Islet of Langerhans (tissue), 1 donor: ENCODE measurements at regions not wholly inside any gene's neighbourhood (a gene's known extent, or its start where the extent isn't known, plus 50 kb on each side); places are given as distances from the start of the nearest gene placed in this dataset.

Experiments
- FAIRE-seq: peaks from one replicate; lab custom pipeline; 2011; peaks lifted over from hg19 to GRCh38; lab: Jason Lieb, UNC

DNA sequence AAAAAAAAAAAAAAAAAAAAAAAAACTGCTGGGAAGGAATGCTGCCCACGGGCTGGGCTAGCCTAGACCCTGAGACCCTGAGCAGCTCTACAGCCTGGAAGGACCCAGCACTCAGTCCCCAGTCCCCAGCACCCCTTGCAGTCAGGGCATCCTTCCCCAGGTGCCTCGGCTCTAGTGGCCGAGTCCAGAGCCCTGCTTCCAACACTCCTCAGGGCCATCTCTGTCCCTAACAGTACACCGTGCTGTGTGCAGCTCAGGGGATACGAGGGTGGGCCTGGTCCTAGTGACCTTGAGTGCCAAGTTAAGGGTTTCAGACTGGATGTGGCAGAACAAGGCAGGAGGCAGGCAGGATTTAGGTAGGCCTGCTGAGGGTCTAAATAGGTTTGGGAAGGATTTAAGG lies 50.2 kb upstream of the LRP8 start:
- FAIRE-seq: no peak

- no peak for FAIRE-seq
Observed at GRCh38 chr1:53378932-53379661, 51.2 kb upstream of the LRP8 start.

DNA sequence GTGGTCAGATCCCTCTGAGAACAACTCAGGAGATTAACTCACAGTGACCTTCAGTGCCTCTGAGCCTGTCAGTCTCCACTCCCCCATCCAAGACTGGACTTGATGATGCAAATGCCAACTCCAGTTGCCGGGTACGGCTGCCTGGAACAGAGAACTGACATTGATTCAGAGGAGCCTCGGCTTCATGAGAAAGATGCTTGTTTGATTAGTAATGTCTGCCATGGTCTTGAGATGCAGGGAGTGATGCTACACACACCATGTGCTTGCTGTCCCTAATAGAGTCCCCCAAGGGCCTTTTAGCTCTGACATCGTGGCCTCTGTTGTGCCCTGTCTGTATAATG lies 51.8 kb upstream of the LRP8 start:
- FAIRE-seq: no peak

DNA sequence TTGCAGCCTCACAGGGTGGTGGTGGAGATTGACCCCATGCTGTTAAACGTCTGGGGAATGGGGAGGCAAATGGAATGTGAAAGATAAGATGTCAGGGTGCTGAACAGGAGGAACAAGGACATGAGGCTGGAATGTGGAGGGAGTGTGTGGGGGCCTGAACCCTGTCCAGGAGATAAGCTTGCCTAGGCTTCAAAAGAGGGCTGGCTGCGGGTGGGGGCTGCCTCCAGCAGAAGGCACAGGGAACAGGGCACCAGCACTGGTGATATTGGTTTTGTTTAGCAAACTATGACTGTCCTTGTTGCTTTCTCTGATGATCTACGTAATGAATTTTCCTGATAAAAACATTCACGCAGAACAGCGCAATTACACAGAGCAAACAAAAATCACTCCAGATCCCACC lies 52.4 kb upstream of the LRP8 start:
- no peak for FAIRE-seq

DNA sequence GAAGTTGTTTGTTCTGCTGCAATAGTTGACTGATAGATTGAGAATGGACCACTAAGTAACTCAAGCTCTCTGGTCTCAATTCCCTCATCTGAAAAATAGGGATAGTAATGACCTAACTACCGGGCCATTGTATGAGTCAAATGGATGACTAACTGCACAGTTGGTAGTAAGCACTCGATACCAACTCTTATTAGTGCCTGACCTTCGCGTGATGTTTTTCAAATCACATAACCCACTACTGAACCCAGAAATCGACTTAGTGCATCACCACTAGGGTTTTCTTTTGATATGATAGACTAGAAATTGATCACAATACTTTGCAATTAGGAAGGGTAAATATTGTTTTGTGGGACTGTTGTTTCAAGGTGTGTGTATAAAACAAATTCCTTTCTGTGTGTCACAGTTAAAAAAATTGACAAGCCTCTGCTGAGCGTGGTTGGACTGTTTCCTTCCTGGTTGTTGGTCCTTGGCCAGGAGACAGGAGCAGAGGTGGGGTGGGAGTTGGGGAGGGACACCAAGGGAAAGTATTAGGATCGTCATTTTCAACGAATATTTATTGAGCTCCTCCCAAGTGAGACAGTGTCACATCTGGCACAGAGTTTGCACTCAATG lies 54.0 kb upstream of the LRP8 start:
- FAIRE-seq: no peak

DNA sequence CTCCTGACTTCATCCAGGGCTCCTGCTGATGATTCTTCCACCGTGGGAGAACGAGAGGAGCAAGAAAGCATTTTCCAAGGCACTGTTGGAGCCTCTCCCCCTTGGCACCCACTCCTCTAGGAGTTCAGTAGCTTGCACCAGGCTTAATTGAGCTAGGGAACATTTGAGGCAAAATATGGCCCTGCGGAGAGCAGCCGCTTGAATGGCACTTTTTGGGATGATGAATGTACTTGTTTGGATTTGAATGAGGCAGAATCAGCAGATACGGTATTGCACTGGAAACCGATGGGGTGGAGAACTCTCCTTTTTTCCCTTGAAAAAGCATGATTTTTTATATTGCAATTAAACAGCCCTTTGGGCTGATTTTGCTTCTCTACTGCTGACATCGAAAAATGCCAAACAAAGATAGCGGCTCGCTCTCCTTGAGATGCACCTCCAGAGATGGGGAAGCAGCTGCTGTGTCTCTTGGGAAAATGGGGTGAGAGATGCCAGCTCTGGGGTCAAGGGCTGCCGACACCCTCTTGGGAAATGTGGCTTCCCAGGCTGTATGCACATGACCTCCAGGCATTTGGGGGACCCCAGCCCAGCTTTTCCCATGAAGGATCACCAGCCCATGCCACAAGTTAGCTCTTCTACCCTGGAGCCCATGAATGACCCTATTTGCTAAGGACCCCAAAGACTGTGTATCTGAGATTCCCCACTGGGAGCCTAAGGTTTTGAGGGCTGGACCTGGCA lies 55.4 kb upstream of the LRP8 start:
- FAIRE-seq: no peak

DNA sequence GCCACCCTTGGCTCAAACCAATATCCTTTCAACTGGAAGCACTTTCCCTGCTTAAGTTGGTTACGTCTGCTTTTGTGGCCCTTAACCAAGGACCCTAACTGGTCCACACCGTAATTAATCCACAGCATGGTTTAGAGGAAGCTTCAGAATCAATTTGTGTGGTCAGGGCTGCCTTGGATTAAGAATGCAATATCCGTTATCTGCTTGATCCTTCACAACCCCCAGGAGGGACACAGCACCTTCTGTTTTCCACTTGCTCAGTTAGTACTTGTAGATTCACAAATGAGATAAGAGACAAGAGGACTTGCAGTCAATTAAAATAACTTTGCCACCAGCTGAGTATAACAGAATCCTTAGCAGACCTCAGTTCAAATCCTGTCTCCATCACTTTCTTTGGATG lies 56.9 kb upstream of the LRP8 start:
- no peak for FAIRE-seq

- FAIRE-seq: no peak
Observed at GRCh38 chr1:53385276-53386225, 57.7 kb upstream of the LRP8 start.

GRCh38 chr1:53388963-53389362 lies 61.1 kb upstream of the LRP8 start:
- FAIRE-seq: no peak

DNA sequence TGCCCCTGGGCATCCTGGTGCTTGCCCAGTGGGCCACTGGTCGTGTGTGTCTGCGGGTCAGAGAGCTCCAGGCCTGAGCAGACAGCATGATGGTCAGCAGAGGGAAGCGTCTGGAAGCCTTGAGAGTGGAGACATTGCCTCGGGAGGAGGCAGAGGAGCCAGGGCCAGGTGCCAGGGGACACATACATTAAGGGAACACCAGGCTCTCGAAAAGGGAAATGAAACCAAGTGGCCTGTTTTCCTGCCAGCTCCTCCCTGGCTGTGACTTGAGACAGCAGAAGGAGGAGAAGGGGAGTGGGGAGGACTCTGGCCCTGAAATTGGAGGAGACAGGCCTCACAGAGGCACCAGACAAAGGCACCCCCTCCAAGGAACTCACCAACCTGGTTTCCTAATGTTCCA lies 62.4 kb upstream of the LRP8 start:
- FAIRE-seq: no peak

DNA sequence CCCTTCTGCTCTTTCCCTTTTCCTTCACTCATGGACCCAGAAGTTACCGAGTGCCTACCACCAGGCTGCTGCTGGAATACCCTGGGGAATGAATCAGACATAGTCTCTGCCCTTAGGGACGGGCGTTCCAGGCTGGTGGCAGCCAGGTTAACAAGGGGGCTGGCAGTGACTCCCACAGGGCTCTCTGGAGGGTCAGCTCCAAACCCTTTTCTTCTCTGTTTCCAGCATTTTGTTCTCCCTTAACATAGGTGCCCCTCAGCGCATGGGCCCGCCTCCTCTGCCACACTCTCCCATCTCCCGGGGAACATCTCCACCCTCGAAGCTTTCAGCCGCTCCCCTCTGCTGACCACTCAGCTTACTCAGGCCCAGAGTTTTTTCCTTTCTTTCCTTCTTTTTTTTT lies 62.9 kb upstream of the LRP8 start:
- FAIRE-seq: no peak

- no peak for FAIRE-seq
Observed at GRCh38 chr1:53391296-53391695, 63.4 kb upstream of the LRP8 start.

GRCh38 chr1:53391982-53392381 lies 64.1 kb upstream of the LRP8 start:
- no peak for FAIRE-seq

GRCh38 chr1:53392460-53392859 lies 64.6 kb upstream of the LRP8 start:
- FAIRE-seq: no peak

DNA sequence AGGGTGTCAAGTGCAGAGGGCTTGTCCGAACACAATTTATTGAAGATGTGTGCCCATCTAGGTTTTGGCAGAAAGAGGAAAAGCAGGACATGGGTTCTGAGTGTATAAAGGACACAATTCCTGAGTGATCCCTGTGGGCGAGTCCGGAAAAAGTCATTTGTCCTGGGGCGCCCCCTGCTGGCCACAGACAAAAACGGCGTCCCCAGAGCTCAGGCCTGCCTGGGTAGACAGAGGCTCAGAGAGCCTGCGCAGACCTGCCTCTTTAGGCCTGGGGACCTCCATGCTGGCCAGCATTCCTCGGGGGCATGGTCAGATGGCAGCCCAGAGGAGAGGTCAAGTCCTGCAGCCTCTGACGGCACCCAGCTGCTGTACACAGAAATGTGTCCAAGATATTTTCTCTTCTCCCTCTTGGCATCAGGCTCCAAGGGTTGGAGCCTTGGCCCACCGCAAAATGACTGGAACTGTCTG lies 65.5 kb upstream of the LRP8 start:
- peak; percentile 9 for FAIRE-seq

- no peak for FAIRE-seq
Observed at GRCh38 chr1:53394306-53394705, 64.9 kb upstream of the DMRTB1 start.

DNA sequence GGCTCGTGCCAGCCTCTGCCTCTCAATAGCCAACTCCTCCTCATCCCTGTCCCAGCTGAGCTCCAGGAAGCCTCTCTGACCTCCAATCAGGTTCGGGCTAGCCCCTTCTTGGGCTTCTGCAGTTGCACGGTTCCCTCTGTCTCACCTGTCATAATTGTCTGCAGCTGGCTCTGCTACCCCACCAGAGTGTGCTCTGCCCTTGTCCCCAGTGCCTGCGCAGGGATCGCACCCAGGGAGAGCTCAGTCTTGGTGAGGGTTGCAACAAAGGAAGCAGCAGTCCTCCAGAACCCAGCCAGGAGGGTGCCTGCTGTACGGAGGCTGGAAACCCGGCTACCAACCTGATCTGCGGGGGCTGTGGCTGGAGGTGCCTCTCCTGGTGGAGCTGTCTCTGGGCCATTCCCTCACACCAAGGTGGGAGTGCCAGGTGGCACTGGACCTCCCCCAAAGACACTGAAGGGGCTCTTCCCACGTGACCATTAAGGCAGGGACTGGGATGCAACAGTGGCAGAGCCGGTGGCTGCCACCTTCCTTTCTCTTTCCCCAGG lies 63.5 kb upstream of the DMRTB1 start:
- FAIRE-seq: no peak

DNA sequence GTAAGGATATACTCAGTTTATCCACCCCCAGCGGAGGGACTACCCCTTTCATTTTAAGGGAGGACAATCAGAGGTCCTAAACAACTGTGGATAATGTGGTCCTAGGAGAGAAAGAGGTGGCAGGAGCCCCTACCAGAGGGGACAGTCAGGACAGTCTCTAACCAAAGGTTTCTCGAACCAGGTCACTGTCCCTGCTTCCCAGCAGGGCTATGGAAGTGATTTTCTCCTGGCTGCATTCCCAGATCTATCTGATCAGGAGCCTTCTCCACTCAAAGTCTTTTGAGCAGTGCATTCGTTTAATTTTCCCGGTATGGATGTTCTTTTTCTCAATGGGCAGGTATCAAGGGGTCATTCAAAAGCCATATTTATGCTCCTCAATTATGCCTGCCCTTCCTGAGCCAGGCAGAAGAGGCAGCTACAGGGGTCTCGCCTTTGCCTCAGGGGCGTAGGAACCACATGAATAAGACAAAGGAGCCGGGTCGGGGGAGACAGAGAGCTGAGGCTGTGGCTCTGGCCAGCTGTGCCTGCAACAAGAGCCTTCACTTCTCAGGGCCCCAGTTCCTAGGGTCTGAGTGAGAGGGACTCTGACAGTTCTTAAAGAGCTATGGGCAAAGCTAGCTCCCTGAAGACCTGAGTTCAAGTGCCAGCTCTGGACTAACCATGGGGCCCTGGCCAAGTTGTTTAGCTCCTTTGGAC lies 62.5 kb upstream of the DMRTB1 start:
- FAIRE-seq: no peak

- no peak for FAIRE-seq
Observed at GRCh38 chr1:53398091-53398490, 61.1 kb upstream of the DMRTB1 start.

DNA sequence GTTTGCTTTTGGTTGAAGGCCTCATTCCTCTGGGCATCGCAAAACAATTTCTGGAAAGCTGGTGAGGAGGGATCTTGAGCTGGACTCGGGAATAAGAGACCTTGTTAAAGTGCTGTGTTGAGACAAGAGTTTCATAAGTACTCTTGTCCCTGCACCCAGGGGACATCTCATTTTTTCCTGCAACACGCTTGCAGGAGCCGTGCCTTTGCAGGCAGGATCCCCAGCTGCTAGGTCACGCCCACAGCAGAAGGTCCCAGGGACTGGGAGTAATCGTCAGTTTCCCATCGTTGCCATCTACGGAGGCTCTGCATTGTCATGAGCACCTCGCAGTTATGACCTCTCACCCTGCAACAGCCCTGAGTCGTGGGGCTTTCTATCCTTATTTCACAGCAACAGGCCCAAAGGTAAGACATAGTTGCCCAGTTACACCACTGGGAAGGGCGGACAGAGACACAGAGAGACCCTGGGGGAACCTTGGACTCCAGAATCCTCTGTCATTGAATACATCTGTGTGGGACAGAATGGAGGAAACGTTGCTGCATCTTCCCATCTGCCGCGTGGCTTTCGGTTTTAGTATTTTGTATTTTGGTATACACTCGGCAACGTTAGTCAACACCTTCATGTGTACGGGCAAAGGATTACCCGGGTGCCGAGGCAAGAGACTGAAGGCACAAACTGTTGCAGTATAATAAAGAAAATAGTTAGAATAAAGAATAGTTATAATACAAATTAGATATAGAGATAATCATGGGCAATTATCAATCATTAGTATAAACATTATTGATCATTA lies 60.4 kb upstream of the DMRTB1 start:
- no peak for FAIRE-seq
